ENCODE measurements at regions not wholly inside any gene's neighbourhood (a gene's known extent, or its start where the extent isn't known, plus 50 kb on each side); places are given as distances from the start of the nearest gene placed in this dataset.

DNA sequence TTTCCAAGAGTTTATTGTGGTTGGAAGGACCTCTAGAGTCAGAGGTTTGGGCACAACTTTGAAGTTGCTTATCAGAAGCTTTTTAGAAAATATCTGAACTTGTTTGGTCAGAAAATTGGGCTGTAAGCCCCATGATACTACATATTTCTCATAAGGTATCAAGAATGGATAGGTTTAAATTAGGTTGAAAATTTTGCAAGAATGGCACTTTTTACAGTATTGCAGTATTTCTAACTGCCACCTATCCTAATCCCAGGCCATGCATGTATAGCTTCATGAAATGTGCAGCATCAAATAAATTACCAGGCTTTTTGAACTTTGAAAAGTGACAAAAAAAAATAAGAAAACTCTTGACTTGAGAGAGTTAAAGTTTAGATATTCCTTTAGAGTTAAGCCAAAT lies 367.2 kb downstream of the FIGN start:
- DNase-seq (ENCODE audit: low read depth), result no peak

DNA sequence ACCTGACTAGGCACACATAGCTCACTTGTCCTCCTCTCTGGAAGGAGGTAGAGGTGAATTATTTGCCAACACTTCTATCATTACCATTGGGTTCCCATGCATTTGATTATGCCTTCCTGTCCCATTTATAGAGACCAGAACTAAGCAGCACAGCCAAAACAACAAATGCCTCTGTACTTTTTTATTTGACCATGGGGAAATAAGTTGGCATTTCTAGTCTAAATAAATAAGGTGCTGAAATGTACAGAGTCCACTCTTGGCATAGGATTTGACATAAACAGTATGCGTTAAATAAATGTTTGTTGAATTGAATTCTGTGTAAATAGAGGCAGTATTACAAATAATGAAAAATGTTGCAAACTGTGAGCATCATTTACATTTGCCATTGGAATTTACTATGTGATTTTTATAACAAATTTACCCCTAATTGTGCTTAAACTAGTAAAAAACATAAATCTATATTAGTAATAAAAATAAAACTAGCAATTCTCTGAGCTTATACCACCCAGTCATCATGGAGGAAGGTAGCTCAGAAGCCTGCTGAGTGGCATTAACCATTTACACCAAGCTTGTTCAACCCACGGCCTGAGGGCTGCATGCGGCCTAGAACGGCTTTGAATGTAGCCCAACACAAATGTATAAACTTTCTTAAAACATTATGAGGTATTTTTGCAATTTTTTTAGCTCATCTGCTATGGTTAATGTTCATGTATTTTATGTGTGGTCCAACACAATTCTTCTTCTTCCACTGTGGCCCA lies 367.8 kb downstream of the FIGN start:
- no peak for DNase-seq (ENCODE audit: low read depth)

DNA sequence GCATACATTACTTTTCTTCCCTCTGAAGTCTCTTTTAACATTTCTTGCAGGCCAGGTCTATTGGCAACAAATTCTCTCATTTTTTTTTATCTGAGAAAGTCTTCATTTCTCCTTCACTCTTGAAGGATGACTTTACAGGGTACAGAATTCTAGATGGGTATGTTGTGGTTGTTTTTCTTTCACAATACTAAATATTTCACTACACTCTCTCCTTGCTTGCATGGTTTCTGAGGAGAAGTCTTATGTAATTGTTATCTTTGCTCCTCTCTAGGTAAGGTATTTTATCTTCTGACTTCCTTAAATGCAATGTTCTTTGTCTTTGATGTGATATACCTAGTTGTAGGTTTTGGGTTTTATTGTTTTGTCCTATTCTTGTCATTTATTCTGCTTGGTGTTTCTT lies 371.1 kb downstream of the FIGN start:
- no peak for DNase-seq (ENCODE audit: low read depth)

DNA sequence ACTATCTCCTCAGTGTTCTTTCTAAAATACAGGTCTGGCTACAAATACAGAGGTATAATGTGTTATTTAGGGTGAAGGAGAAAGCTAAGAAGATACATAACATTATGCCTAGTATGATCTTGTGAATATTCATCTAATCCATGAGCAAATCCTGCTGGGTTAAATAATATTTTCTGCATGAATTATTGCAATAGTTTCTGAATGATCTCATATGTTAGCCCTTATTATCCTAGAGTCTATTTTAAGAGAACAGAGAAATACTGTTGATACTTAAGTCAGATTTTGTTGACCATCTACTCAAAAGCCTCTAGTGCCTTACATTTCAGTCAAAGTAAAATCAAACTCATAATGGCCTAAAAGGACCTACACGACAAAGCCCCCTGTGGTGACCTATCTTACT lies 382.3 kb downstream of the FIGN start:
- no peak for DNase-seq (ENCODE audit: low read depth)

DNA sequence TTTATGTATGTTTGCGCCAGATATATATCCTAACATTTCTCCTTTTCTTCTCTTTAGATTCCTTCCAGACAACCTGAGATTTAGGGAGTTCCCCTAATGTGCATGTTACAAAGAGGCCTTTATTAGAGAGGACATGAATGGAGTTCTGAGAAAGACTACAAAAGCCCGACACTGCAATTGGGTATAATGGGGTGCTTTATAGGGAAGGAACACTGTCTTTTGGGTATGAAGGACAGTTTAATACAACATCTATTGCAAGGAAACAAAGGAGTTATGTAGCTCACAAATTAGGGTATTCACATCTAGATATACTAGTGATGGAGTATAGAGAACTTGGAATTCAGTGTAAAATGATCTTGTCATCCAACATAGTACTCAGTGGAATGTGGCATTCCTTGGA lies 383.8 kb downstream of the FIGN start:
- DNase-seq (ENCODE audit: low read depth), result no peak

DNA sequence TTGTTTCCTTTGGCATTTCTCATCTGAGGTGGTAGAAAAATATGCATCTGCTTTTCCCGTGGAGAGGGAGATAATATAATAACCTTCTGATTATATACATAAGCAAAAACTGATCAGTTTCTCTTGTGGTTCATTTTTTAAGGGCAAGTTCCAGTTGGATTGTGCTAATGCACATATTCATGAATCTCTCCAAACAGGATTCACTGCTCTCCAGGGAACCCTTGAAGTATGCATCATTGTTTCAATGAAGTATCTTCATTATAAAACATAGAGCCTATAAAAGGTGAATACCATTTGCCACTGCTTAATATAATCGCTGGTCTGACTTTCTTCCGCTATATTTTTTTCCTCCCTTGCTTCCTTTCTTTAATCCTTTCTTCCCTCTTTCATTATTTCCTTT lies 384.7 kb downstream of the FIGN start:
- DNase-seq (ENCODE audit: low read depth), result no peak

DNA sequence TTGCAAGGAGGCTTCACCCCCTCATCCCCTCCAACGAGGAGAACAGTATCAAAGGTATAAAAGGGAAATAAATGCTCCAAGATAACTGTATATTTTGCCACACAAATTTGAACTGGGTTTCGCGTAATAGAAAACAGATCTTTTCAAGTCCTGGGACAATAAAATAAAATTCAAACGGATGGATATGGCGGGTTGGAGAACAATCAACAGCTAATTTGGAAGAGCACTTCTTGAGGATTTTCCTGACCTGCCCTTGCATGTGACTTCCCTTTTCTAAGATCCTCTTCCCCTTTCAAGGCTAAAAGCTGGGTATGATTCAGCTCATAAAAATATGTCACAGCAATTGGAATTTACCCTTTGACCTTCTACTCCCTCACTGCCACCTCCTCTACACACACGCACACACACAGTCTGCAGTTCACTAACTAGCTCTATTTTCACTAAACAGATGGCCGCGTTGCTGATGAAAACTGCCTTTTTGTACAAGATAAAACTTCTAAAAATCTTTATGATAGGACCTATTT lies 386.9 kb downstream of the FIGN start:
- no peak for DNase-seq (ENCODE audit: low read depth)

DNA sequence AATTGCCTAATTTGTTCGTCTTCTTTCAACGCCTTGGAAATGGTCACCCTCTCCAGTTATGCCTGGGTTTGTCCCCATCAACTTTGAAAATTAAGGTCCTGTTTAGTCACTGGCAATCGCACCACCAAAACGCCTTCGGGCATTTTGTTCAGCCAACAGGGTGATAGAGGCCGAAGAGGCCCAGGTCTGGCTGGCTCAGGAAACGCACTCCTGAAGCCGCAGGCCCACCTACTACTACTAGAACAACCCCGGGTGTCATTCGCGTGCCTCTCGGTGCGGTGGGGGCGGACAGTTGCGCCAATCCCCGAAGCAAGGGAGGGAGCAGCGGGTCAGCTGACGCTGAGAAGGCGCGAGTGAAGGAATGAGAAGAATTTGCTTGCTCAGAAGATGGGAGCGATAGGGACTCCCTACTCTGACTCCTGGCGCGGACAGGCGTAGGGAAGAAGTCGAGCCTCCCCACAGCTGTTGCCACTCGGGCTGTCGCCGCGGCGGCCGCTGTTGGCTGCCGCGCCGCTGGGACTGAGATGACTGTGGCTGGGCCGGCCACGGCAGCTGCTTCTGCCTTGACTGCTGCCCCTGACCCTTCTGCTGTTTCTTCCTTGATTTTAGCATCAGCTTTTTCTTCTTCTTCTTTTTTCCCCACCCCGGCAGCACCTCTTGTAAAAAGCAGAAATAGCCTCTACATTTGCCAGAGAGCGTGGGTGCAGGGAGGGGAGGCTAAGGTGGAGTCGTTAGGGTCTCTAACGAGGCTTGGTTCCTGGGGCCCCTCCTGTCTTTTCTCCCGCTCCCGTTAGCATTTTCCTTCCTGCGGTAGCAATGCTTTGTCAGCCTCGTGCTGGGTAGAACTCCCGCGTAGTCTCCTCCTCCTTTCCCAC lies 387.6 kb downstream of the FIGN start:
- peak; percentile 31 for DNase-seq (ENCODE audit: low read depth)

DNA sequence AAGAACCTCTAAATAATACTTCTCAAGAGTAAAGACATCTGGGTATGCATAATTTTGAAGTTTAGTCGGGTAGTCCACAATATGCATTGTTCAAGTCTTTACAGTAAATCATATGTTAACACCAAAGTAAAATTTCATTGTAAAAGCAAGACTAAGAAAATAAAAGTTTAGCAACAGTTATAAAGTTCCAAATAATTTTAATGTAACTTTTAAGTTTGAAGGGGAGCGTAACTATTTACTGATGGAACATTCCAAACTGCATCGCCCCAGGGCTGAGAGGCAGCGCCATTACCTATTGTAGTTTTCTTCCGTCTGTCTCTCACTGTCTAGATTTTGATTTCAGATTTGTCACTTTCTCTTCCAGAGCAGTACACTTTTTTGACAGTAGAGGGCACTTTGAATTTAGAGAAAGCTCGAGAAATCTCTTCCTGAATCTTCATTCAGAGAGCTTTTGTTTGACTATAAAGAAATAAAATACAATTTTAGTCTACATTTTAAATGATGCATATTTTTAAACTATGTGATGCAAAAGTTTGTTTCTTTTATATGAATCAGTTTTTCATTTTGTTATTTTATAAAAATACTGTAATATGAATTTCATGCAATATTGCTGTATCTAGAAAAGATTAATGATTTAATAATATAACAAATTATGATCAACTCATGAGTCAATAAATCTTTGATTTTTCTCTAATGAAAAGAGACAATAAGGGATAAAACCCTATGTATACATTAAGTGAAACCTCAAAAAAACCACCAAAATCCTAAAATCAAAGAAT lies 389.8 kb downstream of the FIGN start:
- DNase-seq (ENCODE audit: low read depth), result peak; percentile 38

DNA sequence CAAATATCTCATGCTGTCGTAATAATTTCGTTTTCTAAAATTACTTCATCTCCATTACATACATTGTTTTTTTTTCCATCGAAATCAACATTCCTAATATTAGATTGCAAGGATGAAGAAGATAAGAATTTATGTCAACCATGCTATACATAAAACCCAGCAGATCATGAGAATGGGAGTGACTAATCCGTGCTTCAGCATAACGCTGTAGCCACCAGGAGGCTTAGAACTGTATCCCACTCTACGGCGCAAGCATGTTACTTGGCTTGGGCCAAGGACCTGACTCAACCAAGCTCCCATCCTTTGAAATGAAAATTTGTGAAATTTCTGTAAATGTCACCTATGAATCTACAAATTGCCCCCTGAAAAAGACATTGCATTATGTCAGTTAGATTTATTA lies 392.5 kb downstream of the FIGN start:
- DNase-seq (ENCODE audit: low read depth), result no peak

DNA sequence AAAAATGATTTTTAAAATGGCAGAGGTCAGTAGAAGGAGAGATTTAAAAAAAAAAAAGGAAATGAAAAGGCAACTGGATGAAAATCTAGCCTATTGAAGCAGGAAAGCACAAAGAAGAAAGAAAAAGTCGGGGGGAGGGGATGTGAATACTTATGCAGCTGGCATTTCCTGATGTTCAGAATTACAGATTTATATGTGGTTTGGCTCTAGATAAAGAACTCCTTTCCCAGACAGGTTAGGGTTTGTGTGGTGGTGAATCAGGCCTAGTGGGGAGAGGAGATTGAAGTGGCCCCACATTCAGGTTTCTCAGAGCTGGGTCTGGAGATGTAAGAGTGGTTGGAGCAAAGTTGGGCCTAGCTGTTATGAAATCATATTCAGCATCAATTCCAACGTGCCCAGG lies 394.4 kb downstream of the FIGN start:
- no peak for DNase-seq (ENCODE audit: low read depth)

DNA sequence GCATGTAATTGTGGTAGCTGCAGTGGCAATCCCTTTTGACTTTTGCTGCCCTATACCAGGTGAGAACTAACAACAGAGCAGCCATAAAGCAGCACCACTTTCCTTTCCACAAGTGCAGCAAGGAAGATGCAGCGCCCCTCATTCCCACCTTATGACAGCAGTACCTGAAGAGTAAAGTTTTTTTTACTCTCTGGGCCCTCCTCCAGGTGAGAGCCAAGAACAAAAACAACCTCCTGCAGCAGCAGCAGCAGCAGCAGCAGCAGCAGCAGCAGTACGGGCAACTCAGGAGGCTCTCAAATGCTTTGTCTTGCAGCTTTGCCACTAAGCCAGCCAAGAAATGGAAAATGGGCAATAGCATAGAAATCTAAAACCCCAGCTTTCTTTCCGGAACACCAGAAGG lies 397.5 kb downstream of the FIGN start:
- DNase-seq (ENCODE audit: low read depth), result no peak

DNA sequence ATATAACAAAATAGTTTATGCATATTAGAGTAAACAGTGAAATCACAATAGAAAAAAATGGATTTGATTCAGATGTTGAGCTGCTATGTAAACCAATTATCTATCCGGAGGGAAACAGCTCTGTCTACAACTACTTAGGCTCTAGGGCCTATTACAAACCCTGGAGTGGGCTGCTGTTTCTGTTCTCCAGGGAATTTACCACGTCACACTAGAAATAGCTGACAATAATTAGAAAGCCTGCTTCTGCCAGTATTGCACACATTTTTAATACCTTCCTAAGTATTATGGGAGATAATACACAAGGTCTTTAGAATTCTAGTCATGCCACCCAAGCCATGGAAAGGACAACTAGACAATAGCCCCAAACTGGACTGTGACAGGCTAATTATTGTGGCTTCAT lies 411.1 kb downstream of the FIGN start:
- no peak for DNase-seq (ENCODE audit: low read depth)

DNA sequence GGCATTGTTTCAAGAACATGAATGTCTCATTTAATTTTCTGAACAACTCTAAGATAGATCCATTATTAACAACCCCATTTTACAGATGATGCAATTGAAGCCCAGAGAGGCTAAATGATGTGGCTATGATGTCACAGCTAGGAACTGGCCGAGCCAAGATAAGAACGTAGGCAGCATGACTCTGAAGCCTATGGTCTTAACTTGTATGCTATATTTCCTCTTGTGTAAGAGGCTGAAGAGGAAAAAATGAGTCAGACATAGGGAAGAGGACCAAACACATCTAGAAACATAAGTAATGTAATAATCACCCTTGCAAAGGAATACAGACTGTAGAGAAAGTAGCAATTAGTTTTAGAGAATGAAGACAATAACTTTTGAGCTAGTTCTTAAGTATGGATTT lies 416.8 kb downstream of the FIGN start:
- peak; percentile 41 for DNase-seq (ENCODE audit: low read depth)

DNA sequence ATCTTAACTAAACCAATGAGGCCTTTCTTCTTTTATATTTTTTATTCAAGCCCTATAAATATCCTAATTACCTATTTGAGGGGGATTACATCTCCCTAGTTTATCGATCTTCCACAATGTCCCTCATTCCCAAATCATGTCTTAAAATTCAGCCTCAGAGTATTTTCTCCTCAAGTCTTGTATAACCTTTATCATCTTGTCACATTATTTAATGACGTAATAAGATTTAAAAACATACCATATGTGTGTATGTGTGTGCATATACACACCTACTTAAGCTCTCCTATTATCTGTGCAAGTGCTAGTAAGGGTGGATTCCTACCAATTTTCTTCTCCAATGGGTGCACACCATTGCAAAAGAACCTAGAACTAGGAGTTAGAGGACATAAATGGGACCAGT lies 421.1 kb downstream of the FIGN start:
- no peak for DNase-seq (ENCODE audit: low read depth)

DNA sequence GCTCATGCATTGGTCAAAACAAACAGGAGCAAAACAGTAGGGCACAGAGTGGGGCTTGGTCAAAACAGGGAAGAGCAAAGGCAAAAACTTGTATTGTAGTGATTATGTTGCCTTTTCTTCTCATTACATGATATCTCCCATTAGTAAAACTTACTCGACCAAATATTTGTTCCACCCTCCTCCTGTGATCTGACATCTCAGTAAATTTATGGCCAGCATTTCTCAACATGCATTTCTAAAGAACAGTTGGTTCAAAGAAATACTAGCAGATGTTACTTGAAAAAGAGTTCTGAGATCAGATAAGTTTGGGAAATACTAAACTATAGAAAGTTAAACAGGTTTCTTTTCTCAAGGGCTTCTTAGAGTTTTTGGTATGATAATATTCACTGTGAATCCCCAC lies 423.1 kb downstream of the FIGN start:
- no peak for DNase-seq (ENCODE audit: low read depth)

DNA sequence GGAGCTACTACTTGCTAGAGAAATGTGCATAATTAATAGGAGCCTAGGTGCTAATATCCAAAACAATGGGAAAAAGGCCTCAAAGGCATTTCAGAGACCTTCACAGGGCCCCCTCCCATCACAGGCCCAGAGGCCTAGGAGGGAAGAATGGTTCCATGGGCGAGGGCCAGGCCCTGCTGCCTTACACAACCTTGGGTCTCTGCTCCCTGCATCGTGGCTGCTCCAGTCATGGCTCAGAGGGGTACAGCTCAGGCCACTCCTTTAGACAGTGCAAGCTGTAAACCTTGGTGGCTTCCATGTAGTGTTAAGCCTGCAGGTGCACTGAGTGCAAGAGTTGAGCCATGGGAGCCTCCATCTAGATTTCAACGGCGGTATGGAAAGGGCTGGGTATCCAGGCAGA lies 429.2 kb downstream of the FIGN start:
- DNase-seq (ENCODE audit: low read depth), result no peak

DNA sequence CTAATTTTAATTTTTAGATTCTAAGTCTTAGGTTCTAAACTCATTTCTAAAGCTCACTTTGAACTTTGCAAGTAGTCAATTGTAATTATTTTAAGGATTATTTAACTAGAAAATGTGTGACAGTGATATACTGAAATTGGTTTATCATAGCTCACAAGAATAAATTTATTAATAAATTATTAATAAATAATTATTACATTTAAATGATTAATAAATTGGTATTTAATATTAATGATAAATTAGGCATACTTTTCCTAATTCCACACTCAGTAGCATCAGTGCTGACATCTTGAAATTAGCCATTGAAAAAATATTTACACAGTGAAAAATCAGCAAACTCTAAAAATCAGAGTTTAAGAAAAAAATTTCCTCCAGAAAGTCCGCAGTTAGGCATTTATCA lies 433.7 kb downstream of the FIGN start:
- DNase-seq (ENCODE audit: low read depth), result no peak

DNA sequence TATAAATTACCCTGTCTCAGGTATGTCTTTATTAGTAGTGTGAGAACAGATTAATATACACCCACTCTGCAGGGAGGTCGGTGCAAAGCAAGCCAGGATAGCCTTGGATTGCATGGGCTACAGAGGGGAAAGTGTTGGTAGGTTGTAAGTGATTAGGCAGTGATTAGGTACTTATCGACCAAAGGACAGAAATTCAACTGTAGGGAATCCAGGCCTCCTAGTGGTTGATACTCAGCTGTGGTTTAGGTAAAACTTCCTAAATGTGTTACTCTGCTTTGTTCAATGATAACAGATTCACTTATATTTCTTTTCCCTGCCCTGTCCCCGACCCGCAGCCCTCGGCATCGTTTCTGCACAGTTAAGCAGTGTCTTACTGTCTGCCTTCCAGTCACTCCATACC lies 444.0 kb downstream of the FIGN start:
- DNase-seq (ENCODE audit: low read depth), result no peak

DNA sequence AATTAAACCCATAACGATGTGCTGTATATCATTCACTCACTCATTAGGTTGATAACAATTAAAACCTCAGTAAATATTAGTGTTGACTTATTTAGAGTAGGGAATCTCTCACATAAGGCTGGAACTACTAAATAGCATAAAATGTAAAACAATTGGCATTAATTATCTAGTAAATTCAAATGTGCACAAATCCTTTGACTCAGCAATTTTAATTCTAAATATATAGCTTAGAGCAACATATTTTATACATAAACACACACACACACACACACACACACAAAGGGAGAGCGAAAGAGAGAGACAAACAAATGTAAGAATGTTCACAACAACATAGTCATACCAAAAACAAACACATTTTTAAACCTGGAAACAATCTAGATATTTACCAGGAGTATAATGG lies 443.1 kb upstream of the KCNH7 start:
- no peak for DNase-seq (ENCODE audit: low read depth)

DNA sequence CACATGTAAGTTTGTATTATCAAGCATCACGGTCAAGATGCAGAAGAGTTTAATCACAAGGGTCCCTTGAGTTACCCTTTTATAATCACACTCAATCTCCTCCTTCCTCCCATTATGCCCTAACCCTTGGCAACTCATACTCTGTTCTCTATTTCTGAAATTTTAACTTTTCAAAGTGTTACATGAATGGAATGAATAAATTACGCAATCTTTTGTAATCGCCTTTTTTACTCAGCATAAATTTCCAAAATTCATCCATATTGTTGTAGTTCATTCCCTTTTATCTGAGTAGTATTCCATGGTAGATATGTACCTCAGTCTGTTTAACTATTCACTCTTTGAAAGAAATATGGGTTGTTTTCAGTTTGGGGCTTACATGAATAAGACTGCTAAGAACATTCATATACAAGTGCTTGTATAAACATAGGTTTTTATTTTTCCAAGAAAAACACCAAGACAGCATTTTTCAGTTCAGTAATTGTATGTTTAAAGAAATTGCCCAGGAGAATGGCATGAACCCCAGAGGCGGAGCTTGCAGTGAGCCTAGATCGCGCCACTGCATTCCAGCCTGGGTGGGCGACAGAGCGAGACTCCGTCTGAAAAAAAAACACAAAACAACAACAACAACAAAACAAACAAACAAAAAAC lies 430.9 kb upstream of the KCNH7 start:
- no peak for DNase-seq (ENCODE audit: low read depth)

DNA sequence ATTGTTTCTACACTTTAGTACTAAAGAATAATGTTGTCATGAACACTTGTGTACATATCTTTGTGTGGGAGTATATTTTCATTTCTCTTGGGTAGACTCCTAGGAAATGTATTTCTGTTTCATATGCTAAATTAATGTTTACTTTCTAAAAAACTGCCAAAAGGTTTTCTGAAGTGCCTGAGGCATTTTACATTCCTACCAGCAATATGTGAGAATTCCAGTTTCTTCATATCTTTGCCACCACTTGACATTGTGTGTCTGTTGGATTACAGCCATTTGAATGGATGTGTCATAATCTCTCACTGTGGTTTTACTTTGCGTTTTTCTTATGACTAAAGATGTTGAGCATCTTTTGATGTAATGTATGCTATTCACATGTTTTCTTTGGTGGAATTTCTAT lies 428.2 kb upstream of the KCNH7 start:
- peak; percentile 92 for DNase-seq (ENCODE audit: low read depth)

All from stromal cell of bone marrow (primary cell).